ENCODE measurements at regions not wholly inside any gene's neighbourhood (a gene's known extent, or its start where the extent isn't known, plus 50 kb on each side); places are given as distances from the start of the nearest gene placed in this dataset.

- TF ChIP-seq ETS2 (tag; IDR thresholded peaks at IDR 0.05; ENCODE audit: borderline replicate concordance, poor library complexity, severe bottlenecking) (no peak), BRF1 (IDR thresholded peaks at IDR 0.05; ENCODE audit: borderline replicate concordance, extremely low read depth, insufficient read length) (no peak)
These were observed 468.0 kb upstream of the IL12A start (continued) for GRCh38 chr3:159520638-159521037.

DNA sequence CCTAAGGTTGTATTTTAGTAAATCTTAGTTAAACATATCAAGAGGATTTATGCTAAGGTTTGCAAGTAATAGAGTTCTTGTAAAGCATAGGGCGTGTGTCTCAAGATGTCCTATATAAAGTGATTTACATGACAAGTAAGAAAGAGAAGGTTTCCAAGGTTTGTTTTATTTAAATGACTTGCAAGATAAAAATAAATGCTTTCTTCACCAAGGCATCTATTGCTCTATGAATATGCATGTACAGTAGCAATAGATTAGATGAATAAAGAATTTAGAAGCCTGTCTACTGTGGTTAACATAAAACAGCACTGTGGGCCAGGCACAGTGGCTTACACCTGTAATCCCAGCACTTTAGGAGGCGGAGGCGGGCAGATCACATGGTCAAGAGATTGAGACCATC, 466.4 kb upstream of the IL12A start:
- intact Hi-C loops (cut with micrococcal nuclease) = no loop called here
- H3K27ac ChIP-seq (ENCODE audit: extremely low read depth, low read depth, low read length) = no peak overlapping the region
- H2AFZ ChIP-seq (ENCODE audit: low read depth, low read length) = no peak overlapping the region

More for the DNA sequence above, 466.4 kb upstream of the IL12A start:
- ChIA-PET CTCF (ENCODE audit: low intra/inter-chr PET ratio) (no interaction called here), POLR2A (no interaction called here)
- H3K4me3 ChIP-seq = no peak overlapping the region
- H3K9me1 ChIP-seq (ENCODE audit: control insufficient read depth, insufficient read depth, low read length) = no peaks in the 10 kb centered on the region
- no peaks in the 10 kb centered on the region for H3K4me1 ChIP-seq (replicated peaks in 1 of 2; ENCODE audit: control insufficient read depth in 2 of 2, insufficient read depth in 2 of 2, low read length in 2 of 2)
- BruUV-seq (replicated peaks) = no TSS peak
- no peak overlapping the region for H3K4me2 ChIP-seq (ENCODE audit: insufficient read depth, low read length)
- whole genome bisulfite sequencing (ENCODE audit: insufficient coverage, low coverage, missing lambda C conversion rate) = 0% methylated on average over 3 of the region's 3 CpGs
- FAIRE-seq = no peak
- no peaks in the 10 kb centered on the region for H3K36me3 ChIP-seq (ENCODE audit: control insufficient read depth, insufficient read depth, low read length)
- H3K27me3 ChIP-seq (ENCODE audit: control insufficient read depth in 2 of 2, insufficient read depth in 2 of 2, low read length in 2 of 2) = no peaks in the 10 kb centered on the region
- DNase-seq (ENCODE audit: extremely low read depth in 1 of 4, low spot score in 3 of 4) = no peak
- in situ Hi-C loops (cut with MboI) = no loop called here
- no peak overlapping the region for H3K9ac ChIP-seq (ENCODE audit: insufficient read depth in 1 of 2, low read depth in 2 of 2, low read length in 2 of 2)
- no peaks in the 10 kb centered on the region for H4K20me1 ChIP-seq (replicated peaks; ENCODE audit: control insufficient read depth, insufficient read depth, low read length)
- H3K9me3 ChIP-seq (replicated peaks; ENCODE audit: control insufficient read depth, insufficient read depth, low read depth, low read length) = no peaks in the 10 kb centered on the region; the same call in 1 of the 2 replicates
- TF ChIP-seq, protein P1, sequence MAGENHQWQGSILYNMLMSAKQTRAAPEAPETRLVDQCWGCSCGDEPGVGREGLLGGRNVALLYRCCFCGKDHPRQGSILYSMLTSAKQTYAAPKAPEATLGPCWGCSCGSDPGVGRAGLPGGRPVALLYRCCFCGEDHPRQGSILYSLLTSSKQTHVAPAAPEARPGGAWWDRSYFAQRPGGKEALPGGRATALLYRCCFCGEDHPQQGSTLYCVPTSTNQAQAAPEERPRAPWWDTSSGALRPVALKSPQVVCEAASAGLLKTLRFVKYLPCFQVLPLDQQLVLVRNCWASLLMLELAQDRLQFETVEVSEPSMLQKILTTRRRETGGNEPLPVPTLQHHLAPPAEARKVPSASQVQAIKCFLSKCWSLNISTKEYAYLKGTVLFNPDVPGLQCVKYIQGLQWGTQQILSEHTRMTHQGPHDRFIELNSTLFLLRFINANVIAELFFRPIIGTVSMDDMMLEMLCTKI (IDR thresholded peaks at IDR 0.05; ENCODE audit: partially characterized antibody) = no peak
- no peak for TF ChIP-seq ARID2 (IDR thresholded peaks at IDR 0.05)
- no peaks in the 10 kb centered on the region for H3K79me2 ChIP-seq (ENCODE audit: control insufficient read depth, insufficient read depth, low read length)
- no peak for ATAC-seq
